B cell (primary cell): ENCODE measurements at regions not wholly inside any gene's neighbourhood (a gene's known extent, or its start where the extent isn't known, plus 50 kb on each side); places are given as distances from the start of the nearest gene placed in this dataset.

ENCODE experiments used
- ATAC-seq: fragments of 200-7000 bp; cut with Tn5 transposase; one replicate; pipeline ENCODE4 v1.10.0; 2021; ENCODE audit warnings: low read depth, mild to moderate bottlenecking, moderate number of reproducible peaks, moderate library complexity
- CTCF ChIA-PET: fragments of 350-600 bp; sonication (Branson Sonifier 250); formaldehyde crosslinking; loops from one replicate; lab custom pipeline; 2021; ENCODE audit warnings: antibody characterized with exemption, inconsistent platforms; lab: Charles Lee
- POLR2A ChIA-PET: fragments of 350-600 bp; sonication (Branson Sonifier 250); formaldehyde crosslinking; loops from one replicate; lab custom pipeline; 2021; ENCODE audit warnings: antibody characterized with exemption; lab: Charles Lee
- DNase-seq: peaks from one replicate; pipeline ENCODE4 v3.0.0; 2013
- H2AFZ ChIP-seq: 2 replicates; pipeline ENCODE4 v1.6.1; 2012; ENCODE audit warnings: mild to moderate bottlenecking, low read depth, low read length; ENCODE audit not compliant: insufficient read depth, poor library complexity, severe bottlenecking
- H3K27ac ChIP-seq, 2 donors: 1 replicate in 1 of 2; 2 replicates in 1 of 2; pipeline ENCODE4 v1.5.1; 2012 to 2013; ENCODE audit warnings: low read length in 2 of 2, mild to moderate bottlenecking in 2 of 2, moderate library complexity in 1 of 2
- H3K27me3 ChIP-seq, 4 experiments: fragments of 200-600 bp in 1 of 4; sonication (generic) in 1 of 4; replicated peaks in 1 of 4; 1 replicate in 2 of 4; 2 replicates in 2 of 4; pipeline versions ENCODE4 v1.6.1 to v1.7.0; 2013 to 2016; ENCODE audit warnings: low read length in 3 of 4, mild to moderate bottlenecking in 2 of 4, mixed read lengths in 1 of 4, moderate library complexity in 1 of 4; ENCODE audit not compliant: insufficient read depth in 4 of 4, control insufficient read depth in 3 of 4; ENCODE audit errors: control extremely low read depth in 1 of 4
- H3K36me3 ChIP-seq, 2 experiments: replicated peaks in 1 of 2; 1 replicate in 1 of 2; 2 replicates in 1 of 2; pipeline versions ENCODE4 v1.6.1 to v1.7.1; 2013; ENCODE audit warnings: low read length in 1 of 2; ENCODE audit not compliant: insufficient read depth in 2 of 2, control insufficient read depth in 1 of 2; ENCODE audit errors: control extremely low read depth in 1 of 2, extremely low read depth in 1 of 2
- H3K4me1 ChIP-seq, 2 donors: fragments of 200-600 bp in 1 of 2; sonication (generic) in 1 of 2; 1 replicate in 1 of 2; 2 replicates in 1 of 2; pipeline versions ENCODE4 v1.5.1 to v1.6.1; 2013 to 2017; ENCODE audit warnings: low read length in 2 of 2; ENCODE audit not compliant: control insufficient read depth in 2 of 2, insufficient read depth in 2 of 2
- H3K4me2 ChIP-seq: replicated peaks from 2 replicates; pipeline ENCODE3; 2012; ENCODE audit warnings: mild to moderate bottlenecking, low read depth, low read length; ENCODE audit not compliant: poor library complexity, severe bottlenecking
- H3K4me3 ChIP-seq, 5 experiments: fragments of 200-600 bp in 1 of 5; sonication (generic) in 1 of 5; 1 replicate in 3 of 5; 2 replicates in 2 of 5; pipeline versions ENCODE4 v1.5.1 to v1.7.0; 2011 to 2016; ENCODE audit warnings: low read length in 4 of 5, mild to moderate bottlenecking in 4 of 5, low read depth in 2 of 5, control low read depth in 1 of 5, moderate library complexity in 1 of 5; ENCODE audit not compliant: insufficient read depth in 1 of 5; ENCODE audit errors: control extremely low read depth in 1 of 5, extremely low read depth in 1 of 5
- H3K79me2 ChIP-seq: fragments of 200-600 bp; sonication (generic); one replicate; pipeline ENCODE4 v1.6.0; 2016; ENCODE audit warnings: low read length; ENCODE audit not compliant: control insufficient read depth, insufficient read depth
- H3K9ac ChIP-seq: fragments of 200-600 bp; sonication (generic); 2 replicates; pipeline ENCODE4 v1.6.1; 2017; ENCODE audit warnings: mild to moderate bottlenecking, low read length, moderate library complexity
- H3K9me3 ChIP-seq, 3 donors: one replicate each; pipeline versions ENCODE4 v1.6.1 to v1.7.1; 2013; ENCODE audit warnings: low read length in 2 of 3; ENCODE audit not compliant: control insufficient read depth in 2 of 3, insufficient read depth in 1 of 3; ENCODE audit errors: control extremely low read depth in 1 of 3
- H4K20me1 ChIP-seq: 2 replicates; pipeline ENCODE4 v1.6.0; 2012; ENCODE audit warnings: mild to moderate bottlenecking, low read length; ENCODE audit not compliant: insufficient read depth, control insufficient read depth, poor library complexity, severe bottlenecking
- H3K27ac Mint-ChIP-seq: one replicate; pipeline ENCODE4 v1.8.0; 2021; ENCODE audit warnings: mixed read lengths
- H3K27me3 Mint-ChIP-seq: one replicate; pipeline ENCODE4 v1.8.0; 2021; ENCODE audit warnings: mixed read lengths
- H3K4me1 Mint-ChIP-seq: one replicate; pipeline ENCODE4 v1.8.0; 2021; ENCODE audit warnings: mixed read lengths
- H3K4me3 Mint-ChIP-seq: one replicate; pipeline ENCODE4 v1.8.0; 2021; ENCODE audit warnings: mixed read lengths
- H3K9me3 Mint-ChIP-seq: one replicate; pipeline ENCODE4 v1.8.0; 2022; ENCODE audit warnings: mixed read lengths; ENCODE audit not compliant: insufficient read depth
- CTCF ChIP-seq: fragments of 200-600 bp; IDR thresholded peaks from one replicate; pipeline ENCODE4 v1.8.0; 2022; ENCODE audit warnings: antibody characterized with exemption, mild to moderate bottlenecking
- EZH2 ChIP-seq: IDR thresholded peaks from 2 replicates; pipeline ENCODE4 v1.6.1; 2012; ENCODE audit warnings: borderline replicate concordance, low read depth, mild to moderate bottlenecking, moderate library complexity, low read length; ENCODE audit not compliant: insufficient read depth, poor library complexity, severe bottlenecking
- WGBS: methylation state at CpG from one replicate; pipeline ENCODE4 v1.1.5; 2013; ENCODE audit warnings: missing lambda C conversion rate; ENCODE audit not compliant: insufficient coverage; 5-methylcytosine and 5-hydroxymethylcytosine counted together
- intact Hi-C: fragments of 100-400 bp; cut with micrococcal nuclease; formaldehyde crosslinking; loops from one replicate; pipeline ENCODE4 v1.10.0; 2022

- DNase-seq (no peak), ATAC-seq (no peak)
- Histone ChIP-seq H3K9me3 (no peaks in the 10 kb centered on the region), H3K27ac (no peak overlapping the region), H4K20me1 (no peaks in the 10 kb centered on the region), H3K27me3 (no peaks in the 10 kb centered on the region), H3K36me3 (no peaks in the 10 kb centered on the region), H3K4me1 (no peaks in the 10 kb centered on the region), H2AFZ (no peak overlapping the region), H3K79me2 (no peaks in the 10 kb centered on the region), H3K4me2 (no peak overlapping the region), H3K9ac (no peak overlapping the region), H3K4me3 (no peak overlapping the region)
- ChIA-PET POLR2A (no interaction called here), CTCF (no interaction called here)
- no peak overlapping the region for H3K27ac Mint-ChIP-seq
- no peak overlapping the region for H3K4me3 Mint-ChIP-seq
- WGBS = no CpG with 5 or more reads among the region's 1 CpG
- H3K27me3 Mint-ChIP-seq = no peaks in the 10 kb centered on the region
- intact Hi-C loops = no loop called here
- H3K4me1 Mint-ChIP-seq = no peaks in the 10 kb centered on the region
- TF ChIP-seq CTCF (no peak), EZH2 (no peak)
- no peaks in the 10 kb centered on the region for H3K9me3 Mint-ChIP-seq
Observed at GRCh38 chr2:83953697-83954096, 505.4 kb downstream of the SUCLG1 start.

GRCh38 chr2:83951378-83951947 is 507.6 kb downstream of the SUCLG1 start:
- DNase-seq (no peak), ATAC-seq (no peak)
- Histone ChIP-seq H3K4me1 (no peaks in the 10 kb centered on the region), H3K4me2 (no peak overlapping the region), H3K4me3 (no peak overlapping the region), H2AFZ (no peak overlapping the region), H3K27me3 (no peaks in the 10 kb centered on the region), H3K79me2 (no peaks in the 10 kb centered on the region), H3K9ac (no peak overlapping the region), H4K20me1 (no peaks in the 10 kb centered on the region), H3K9me3 (no peaks in the 10 kb centered on the region), H3K36me3 (no peaks in the 10 kb centered on the region), H3K27ac (no peak overlapping the region)
- Mint-ChIP-seq H3K27me3 (no peaks in the 10 kb centered on the region), H3K27ac (no peak overlapping the region), H3K4me3 (no peak overlapping the region), H3K4me1 (no peaks in the 10 kb centered on the region), H3K9me3 (no peaks in the 10 kb centered on the region)
- WGBS = 67% methylated on average over 1 of the region's 4 CpGs
- intact Hi-C loops = no loop called here
- CTCF ChIA-PET = no interaction called here
- POLR2A ChIA-PET = no interaction called here
- TF ChIP-seq CTCF (no peak), EZH2 (no peak)
